PC-3 (cell line): ENCODE measurements at regions not wholly inside any gene's neighbourhood (a gene's known extent, or its start where the extent isn't known, plus 50 kb on each side); places are given as distances from the start of the nearest gene placed in this dataset.

ENCODE experiments used
- ATAC-seq: fragments of 200-7000 bp; cut with Tn5 transposase; 2 replicates; pipeline ENCODE4 v1.9.1; 2020; ENCODE audit warnings: mild to moderate bottlenecking, moderate library complexity
- BruUV-seq: library from RNA; stranded (reverse); fragments of 400-500 nt; replicated peaks from 2 replicates; lab custom pipeline; 2021; lab: Mats Ljungman, UMichigan
- CTCF ChIA-PET: fragments of 300-600 bp; sonication (Branson Sonifier 250); formaldehyde crosslinking; loops from one replicate; lab custom pipeline; 2022; ENCODE audit warnings: antibody characterized with exemption; lab: Charles Lee
- POLR2A ChIA-PET: fragments of 300-600 bp; sonication (Branson Sonifier 250); formaldehyde crosslinking; loops from one replicate; lab custom pipeline; 2022; ENCODE audit warnings: antibody characterized with exemption; ENCODE audit not compliant: unreplicated experiment; lab: Charles Lee
- DNase-seq: peaks from one replicate; pipeline ENCODE4 v3.0.0-alpha.2; 2015
- H2AFZ ChIP-seq: fragments of 300-600 bp; sonication (generic); 2 replicates; pipeline ENCODE4 v1.6.0; 2016; ENCODE audit warnings: antibody characterized with exemption, low read length
- H3F3A ChIP-seq: fragments of 300-600 bp; sonication (generic); one replicate; pipeline ENCODE4 v1.6.0; 2017; ENCODE audit warnings: antibody characterized with exemption, low read length, control low read depth, mild to moderate bottlenecking; ENCODE audit not compliant: unreplicated experiment
- H3K27ac ChIP-seq: fragments of 300-600 bp; sonication (generic); 2 replicates; pipeline ENCODE4 v1.5.1; 2016; ENCODE audit warnings: mild to moderate bottlenecking, low read length
- H3K27me3 ChIP-seq: fragments of 300-600 bp; sonication (generic); 2 replicates; pipeline ENCODE4 v1.6.1; 2016; ENCODE audit warnings: low read length, mixed read lengths
- H3K36me3 ChIP-seq: fragments of 300-600 bp; sonication (generic); 2 replicates; pipeline ENCODE4 v1.6.1; 2016; ENCODE audit warnings: low read depth, mixed run types, low read length, mixed read lengths
- H3K4me1 ChIP-seq: fragments of 300-600 bp; sonication (generic); 2 replicates; pipeline ENCODE4 v1.5.1; 2016; ENCODE audit warnings: low read length; ENCODE audit not compliant: insufficient read depth
- H3K4me2 ChIP-seq: fragments of 300-600 bp; sonication (generic); 2 replicates; pipeline ENCODE4 v1.6.0; 2016; ENCODE audit warnings: low read length
- H3K4me3 ChIP-seq: fragments of 300-600 bp; sonication (generic); 2 replicates; pipeline ENCODE4 v1.5.1; 2016; ENCODE audit warnings: mild to moderate bottlenecking, low read length, mixed read lengths
- H3K79me2 ChIP-seq: fragments of 300-600 bp; sonication (generic); 2 replicates; pipeline ENCODE4 v1.6.1; 2017; ENCODE audit warnings: low read length, mixed read lengths
- H3K9ac ChIP-seq: fragments of 300-600 bp; sonication (generic); 2 replicates; pipeline ENCODE4 v1.6.0; 2016; ENCODE audit warnings: mild to moderate bottlenecking, low read length
- H3K9me2 ChIP-seq: fragments of 300-600 bp; sonication (generic); replicated peaks from 2 replicates; pipeline ENCODE4 v1.6.1; 2016; ENCODE audit warnings: mixed run types, low read length, mixed read lengths
- H3K9me3 ChIP-seq: fragments of 300-600 bp; sonication (generic); 2 replicates; pipeline ENCODE4 v1.6.1; 2016; ENCODE audit warnings: low read length, mixed read lengths
- H4K20me1 ChIP-seq: fragments of 300-600 bp; sonication (generic); 2 replicates; pipeline ENCODE4 v1.6.1; 2016; ENCODE audit warnings: low read length, mixed read lengths
- EZH2 ChIP-seq: fragments of 300-600 bp; sonication (generic); IDR thresholded peaks from one replicate; pipeline ENCODE4 v1.6.1; 2017; ENCODE audit warnings: antibody characterized with exemption, mild to moderate bottlenecking, low read length; ENCODE audit not compliant: unreplicated experiment
- EZH2phosphoT487 ChIP-seq: fragments of 300-600 bp; sonication (generic); IDR thresholded peaks from 2 replicates; pipeline ENCODE4 v1.6.1; 2018; ENCODE audit warnings: mild to moderate bottlenecking, antibody characterized with exemption, low read length, borderline replicate concordance
- intact Hi-C: fragments of 100-400 bp; cut with micrococcal nuclease; formaldehyde crosslinking; loops from 2 replicates; pipeline ENCODE4 v1.9.0; 2023
- TF ChIP-seq, protein P1 (sequence below): fragments of 300-600 bp; sonication (generic); conservative IDR thresholded peaks from 2 replicates; pipeline ENCODE4 v1.5.1; 2017; ENCODE audit warnings: antibody characterized with exemption, low read depth, mild to moderate bottlenecking, low read length

GRCh38 chr7:125059861-125060456, 130.3 kb upstream of the POT1 start:
- ChIA-PET CTCF (interaction anchor here (1.0 to 3.1 kb wide), 2 partner anchors 9 to 257 kb away, joined by 3 to 18 read pairs; no protein-coding TSS in a partner anchor), POLR2A (interaction anchor here (0.5 kb wide), 1 partner anchor 791 kb away, joined by 4 read pairs; no protein-coding TSS in a partner anchor)

DNA sequence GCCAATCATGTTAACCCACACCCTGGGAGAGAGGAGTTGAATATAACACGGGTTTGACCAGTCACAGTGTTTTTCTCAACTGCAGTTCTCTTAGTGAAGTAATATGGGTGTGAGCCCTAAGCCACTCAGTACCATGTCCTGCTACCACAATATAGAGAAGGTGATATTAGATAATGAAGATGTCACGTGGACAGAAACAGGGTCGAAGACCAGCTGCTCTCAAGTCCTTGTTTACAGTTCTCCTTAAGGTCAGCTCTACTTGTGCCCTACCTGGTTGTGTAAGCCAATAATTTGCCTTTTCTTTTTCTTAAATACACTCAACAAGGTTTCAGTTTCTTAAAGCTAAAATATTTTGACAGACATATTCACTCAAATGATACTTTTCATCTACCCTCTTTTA, 128.3 kb upstream of the POT1 start:
- Histone ChIP-seq H2AFZ (no peak overlapping the region), H3K9me2 (no peaks in the 10 kb centered on the region), H3K4me2 (no peak overlapping the region), H3K36me3 (no peaks in the 10 kb centered on the region), H4K20me1 (no peaks in the 10 kb centered on the region), H3K27me3 (no peaks in the 10 kb centered on the region), H3K27ac (no peak overlapping the region), H3K9ac (no peak overlapping the region), H3F3A (peaks cover 6% of the 10 kb centered on the region), H3K9me3 (no peaks in the 10 kb centered on the region), H3K4me3 (no peak overlapping the region), H3K4me1 (peaks cover 16% of the 10 kb centered on the region), H3K79me2 (no peaks in the 10 kb centered on the region)
- BruUV-seq, result no TSS peak
- intact Hi-C loops, result no loop called here
- ChIA-PET POLR2A (no interaction called here), CTCF (no interaction called here)
- DNase-seq (no peak), ATAC-seq (no peak)
- TF ChIP-seq, protein P1, sequence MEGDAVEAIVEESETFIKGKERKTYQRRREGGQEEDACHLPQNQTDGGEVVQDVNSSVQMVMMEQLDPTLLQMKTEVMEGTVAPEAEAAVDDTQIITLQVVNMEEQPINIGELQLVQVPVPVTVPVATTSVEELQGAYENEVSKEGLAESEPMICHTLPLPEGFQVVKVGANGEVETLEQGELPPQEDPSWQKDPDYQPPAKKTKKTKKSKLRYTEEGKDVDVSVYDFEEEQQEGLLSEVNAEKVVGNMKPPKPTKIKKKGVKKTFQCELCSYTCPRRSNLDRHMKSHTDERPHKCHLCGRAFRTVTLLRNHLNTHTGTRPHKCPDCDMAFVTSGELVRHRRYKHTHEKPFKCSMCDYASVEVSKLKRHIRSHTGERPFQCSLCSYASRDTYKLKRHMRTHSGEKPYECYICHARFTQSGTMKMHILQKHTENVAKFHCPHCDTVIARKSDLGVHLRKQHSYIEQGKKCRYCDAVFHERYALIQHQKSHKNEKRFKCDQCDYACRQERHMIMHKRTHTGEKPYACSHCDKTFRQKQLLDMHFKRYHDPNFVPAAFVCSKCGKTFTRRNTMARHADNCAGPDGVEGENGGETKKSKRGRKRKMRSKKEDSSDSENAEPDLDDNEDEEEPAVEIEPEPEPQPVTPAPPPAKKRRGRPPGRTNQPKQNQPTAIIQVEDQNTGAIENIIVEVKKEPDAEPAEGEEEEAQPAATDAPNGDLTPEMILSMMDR, result no peak
- no peak for TF ChIP-seq EZH2phosphoT487
- no peak for TF ChIP-seq EZH2

More at GRCh38 chr7:125059861-125060456, 130.3 kb upstream of the POT1 start:
- Histone ChIP-seq H3K9me2 (no peaks in the 10 kb centered on the region), H3K4me2 (no peak overlapping the region), H3K9ac (no peak overlapping the region), H2AFZ (no peak overlapping the region), H3K36me3 (no peaks in the 10 kb centered on the region), H3K4me3 (no peak overlapping the region), H3K79me2 (no peaks in the 10 kb centered on the region), H3K27ac (no peak overlapping the region), H3K9me3 (no peaks in the 10 kb centered on the region), H3F3A (peaks cover 6% of the 10 kb centered on the region), H3K4me1 (peaks cover 16% of the 10 kb centered on the region), H4K20me1 (no peaks in the 10 kb centered on the region), H3K27me3 (no peaks in the 10 kb centered on the region)
- ATAC-seq, result no peak
- TF ChIP-seq EZH2, result no peak
- TF ChIP-seq EZH2phosphoT487, result no peak
- TF ChIP-seq, protein P1, result peak; percentile 68
- intact Hi-C loops, result loop anchor here (1.0 to 5.0 kb wide), 6 partner anchors 256 to 1312 kb away; no protein-coding TSS in a partner anchor
- BruUV-seq, result no TSS peak
- peak; percentile 50 for DNase-seq

GRCh38 chr7:125055376-125055775, 125.8 kb upstream of the POT1 start:
- ATAC-seq (no peak), DNase-seq (no peak)
- POLR2A ChIA-PET, result no interaction called here
- TF ChIP-seq EZH2phosphoT487 (no peak), EZH2 (no peak)
- TF ChIP-seq, protein P1, result no peak
- no peak overlapping the region for H3K4me3 ChIP-seq
- no peaks in the 10 kb centered on the region for H3K36me3 ChIP-seq
- no peaks in the 10 kb centered on the region for H3K9me3 ChIP-seq
- H3K9ac ChIP-seq, result no peak overlapping the region
- no peaks in the 10 kb centered on the region for H3K27me3 ChIP-seq
- no peak overlapping the region for H3K4me2 ChIP-seq
- no peaks in the 10 kb centered on the region for H3K4me1 ChIP-seq
- intact Hi-C loops, result no loop called here
- no peaks in the 10 kb centered on the region for H4K20me1 ChIP-seq
- H2AFZ ChIP-seq, result no peak overlapping the region
- H3K79me2 ChIP-seq, result no peaks in the 10 kb centered on the region
- CTCF ChIA-PET, result interaction anchor here (0.5 kb wide), 1 partner anchor 106 kb away, joined by 4 read pairs; no protein-coding TSS in a partner anchor
- no peaks in the 10 kb centered on the region for H3K9me2 ChIP-seq
- H3K27ac ChIP-seq, result no peak overlapping the region
- H3F3A ChIP-seq, result no peaks in the 10 kb centered on the region
- no TSS peak for BruUV-seq
